Thyroid gland (tissue), 4 donors: ENCODE measurements at regions not wholly inside any gene's neighbourhood (a gene's known extent, or its start where the extent isn't known, plus 50 kb on each side); places are given as distances from the start of the nearest gene placed in this dataset.

Experiments used
- DNase-seq, 2 donors: peaks; one replicate each; pipeline ENCODE4 v3.0.0-alpha.2; 2019
- H3K27ac ChIP-seq, 3 donors: fragments of 200-600 bp; sonication (generic); 1 replicate in 2 of 3; 2 replicates in 1 of 3; pipeline ENCODE4 v1.5.1; 2016 to 2019; ENCODE audit warnings: mild to moderate bottlenecking in 1 of 3, moderate library complexity in 1 of 3
- H3K27me3 ChIP-seq: fragments of 200-600 bp; sonication (generic); one replicate; pipeline ENCODE4 v1.5.1; 2019
- H3K36me3 ChIP-seq, 2 donors: fragments of 200-600 bp; sonication (generic); one replicate each; pipeline ENCODE4 v1.5.1; 2016 to 2019
- H3K4me1 ChIP-seq, 2 donors: fragments of 200-600 bp; sonication (generic); one replicate each; pipeline ENCODE4 v1.5.1; 2017 to 2019
- H3K4me3 ChIP-seq, 3 donors: fragments of 200-600 bp; sonication (generic); replicated peaks in 1 of 3; 1 replicate in 2 of 3; 2 replicates in 1 of 3; pipeline ENCODE4 v1.5.1; 2016; ENCODE audit warnings: mild to moderate bottlenecking in 1 of 3
- H3K9me3 ChIP-seq: fragments of 200-600 bp; sonication (generic); one replicate; pipeline ENCODE4 v1.5.1; 2017
- CTCF ChIP-seq, 6 experiments: fragments of 200-600 bp in 3 of 6; fragments of 450-650 bp in 3 of 6; sonication (generic) in 3 of 6; IDR thresholded peaks; one replicate each; pipeline ENCODE4 v1.5.1; 2016 to 2019; ENCODE audit warnings: antibody characterized with exemption in 6 of 6, mild to moderate bottlenecking in 2 of 6, inconsistent platforms in 1 of 6, moderate library complexity in 1 of 6
- POLR2A ChIP-seq, 2 donors: fragments of 450-650 bp; IDR thresholded peaks; one replicate each; pipeline ENCODE4 v1.6.1; 2017; ENCODE audit warnings: antibody characterized with exemption in 2 of 2, mild to moderate bottlenecking in 2 of 2, moderate library complexity in 1 of 2
- WGBS, 2 donors: methylation state at CpG; one replicate each; pipeline ENCODE4 v1.1.5; 2017; 5-methylcytosine and 5-hydroxymethylcytosine counted together
- intact Hi-C: fragments of 100-400 bp; cut with DNase I; formaldehyde crosslinking; loops from one replicate; pipeline ENCODE4 v1.15.1; 2023

GRCh38 chr6:84356907-84357306 is 129.5 kb upstream of the CEP162 start:
- no peak for DNase-seq
- intact Hi-C loops = no loop called here
- no peaks in the 10 kb centered on the region for H3K4me1 ChIP-seq
- no peak overlapping the region for H3K27ac ChIP-seq
- 54 to 57% methylated on average over 5 of the region's 5 CpGs for WGBS, 2 donors
- no peak for TF ChIP-seq POLR2A (IDR thresholded peaks at IDR 0.05)
- no peak for TF ChIP-seq CTCF (IDR thresholded peaks at IDR 0.05)
- no peaks in the 10 kb centered on the region for H3K36me3 ChIP-seq
- no peaks in the 10 kb centered on the region for H3K9me3 ChIP-seq
- no peak overlapping the region for H3K4me3 ChIP-seq
- no peaks in the 10 kb centered on the region for H3K27me3 ChIP-seq

GRCh38 chr6:84353459-84354423 is 126.3 kb upstream of the CEP162 start:
- Histone ChIP-seq H3K9me3 (no peaks in the 10 kb centered on the region), H3K36me3 (no peaks in the 10 kb centered on the region), H3K27ac (no peak overlapping the region), H3K27me3 (no peaks in the 10 kb centered on the region), H3K4me3 (no peak overlapping the region), H3K4me1 (no peaks in the 10 kb centered on the region)
- intact Hi-C loops = no loop called here
- WGBS, 2 donors = 73 to 81% methylated on average over 5 of the region's 5 CpGs
- TF ChIP-seq POLR2A (IDR thresholded peaks at IDR 0.05) = no peak
- no peak for TF ChIP-seq CTCF (IDR thresholded peaks at IDR 0.05)
- no peak for DNase-seq

GRCh38 chr6:84350397-84350796 is 123.0 kb upstream of the CEP162 start:
- no peaks in the 10 kb centered on the region for H3K27me3 ChIP-seq
- no peak overlapping the region for H3K4me3 ChIP-seq
- no peaks in the 10 kb centered on the region for H3K4me1 ChIP-seq
- H3K36me3 ChIP-seq = no peaks in the 10 kb centered on the region
- intact Hi-C loops = no loop called here
- TF ChIP-seq CTCF (IDR thresholded peaks at IDR 0.05) (no peak), POLR2A (IDR thresholded peaks at IDR 0.05) (no peak)
- DNase-seq = no peak
- no peaks in the 10 kb centered on the region for H3K9me3 ChIP-seq
- H3K27ac ChIP-seq = no peak overlapping the region

- intact Hi-C loops = no loop called here
- H3K27ac ChIP-seq = no peak overlapping the region
- no peaks in the 10 kb centered on the region for H3K9me3 ChIP-seq
- 90 to 95% methylated on average over 1 of the region's 1 CpG for WGBS, 2 donors
- no peaks in the 10 kb centered on the region for H3K4me1 ChIP-seq
- no peak for TF ChIP-seq CTCF (IDR thresholded peaks at IDR 0.05)
- no peak for DNase-seq
- H3K27me3 ChIP-seq = no peaks in the 10 kb centered on the region
- no peaks in the 10 kb centered on the region for H3K36me3 ChIP-seq
- no peak overlapping the region for H3K4me3 ChIP-seq
Observed at GRCh38 chr6:84349542-84349941, 122.1 kb upstream of the CEP162 start.

- no peak for DNase-seq
- Histone ChIP-seq H3K9me3 (no peaks in the 10 kb centered on the region), H3K4me3 (no peak overlapping the region), H3K36me3 (no peaks in the 10 kb centered on the region), H3K27ac (no peak overlapping the region), H3K27me3 (no peaks in the 10 kb centered on the region), H3K4me1 (no peaks in the 10 kb centered on the region)
- WGBS, 2 donors = 72 to 86% methylated on average over 1 of the region's 1 CpG
- TF ChIP-seq CTCF (IDR thresholded peaks at IDR 0.05) = no peak
- no peak for TF ChIP-seq POLR2A (IDR thresholded peaks at IDR 0.05)
- intact Hi-C loops = no loop called here
Observed at GRCh38 chr6:84348801-84349200, 121.4 kb upstream of the CEP162 start.
